Lung (tissue), 11 donors: ENCODE measurements at regions not wholly inside any gene's neighbourhood (a gene's known extent, or its start where the extent isn't known, plus 50 kb on each side); places are given as distances from the start of the nearest gene placed in this dataset.
A peak's percentile ranks its signal among the peaks of the same experiment; 100 is the strongest.

Experiments
- ATAC-seq: fragments of 200-7000 bp; cut with Tn5 transposase; one replicate; pipeline ENCODE4 v1.9.1; 2020; ENCODE audit warnings: moderate number of reproducible peaks; ENCODE audit not compliant: insufficient read depth, low FRiP score
- DNase-seq, 3 donors: peaks; one replicate each; pipeline ENCODE4 v3.0.0-alpha.2; 2013 to 2017
- H3K27ac ChIP-seq, 2 donors: one replicate each; pipeline ENCODE4 v1.5.1; 2013; ENCODE audit warnings: mild to moderate bottlenecking in 2 of 2, moderate library complexity in 2 of 2, control low read depth in 1 of 2, inconsistent platforms in 1 of 2, low read depth in 1 of 2, low read length in 1 of 2
- H3K27me3 ChIP-seq, 3 donors: one replicate each; pipeline ENCODE4 v1.5.1; 2013; ENCODE audit warnings: low read length in 2 of 3; ENCODE audit not compliant: control insufficient read depth in 3 of 3, insufficient read depth in 3 of 3
- H3K36me3 ChIP-seq, 4 donors: one replicate each; pipeline ENCODE4 v1.5.1; 2013; ENCODE audit warnings: low read length in 4 of 4, mild to moderate bottlenecking in 1 of 4, moderate library complexity in 1 of 4; ENCODE audit not compliant: control insufficient read depth in 4 of 4, insufficient read depth in 4 of 4
- H3K4me1 ChIP-seq, 5 donors: one replicate each; pipeline ENCODE4 v1.5.1; 2013; ENCODE audit warnings: low read length in 5 of 5, mild to moderate bottlenecking in 2 of 5, moderate library complexity in 1 of 5; ENCODE audit not compliant: control insufficient read depth in 5 of 5, insufficient read depth in 5 of 5
- H3K4me3 ChIP-seq: one replicate; pipeline ENCODE4 v1.5.1; 2013; ENCODE audit warnings: mild to moderate bottlenecking, control low read depth, moderate library complexity
- H3K9ac ChIP-seq, 2 donors: one replicate each; pipeline ENCODE4 v1.5.1; 2013; ENCODE audit warnings: low read length in 2 of 2, control low read depth in 1 of 2; ENCODE audit not compliant: insufficient read depth in 1 of 2
- H3K9me3 ChIP-seq, 4 donors: one replicate each; pipeline ENCODE4 v1.5.1; 2013; ENCODE audit warnings: low read length in 3 of 4, mild to moderate bottlenecking in 1 of 4, moderate library complexity in 1 of 4; ENCODE audit not compliant: control insufficient read depth in 4 of 4, insufficient read depth in 3 of 4
- WGBS, 2 donors: extraction: QIAGEN DNeasy Blood & Tissue Kit; methylation state at CpG; one replicate each; pipeline ENCODE4 v1.1.7; 2013; 5-methylcytosine and 5-hydroxymethylcytosine counted together
- TF ChIP-seq, protein P1 (sequence below): IDR thresholded peaks from 2 replicates; pipeline ENCODE4 v1.5.1; 2012; ENCODE audit warnings: mild to moderate bottlenecking; ENCODE audit errors: control extremely low read depth, extremely low read depth
- donor health status: control.
- donor health status: control.
- donor health status: Bipolar disorder and iron deficiency.
- donor health status: healthy.
- donor health status: DM: yes; HTN: yes; CAD: no.

GRCh38 chr2:67312871-67313270 lies 84.3 kb upstream of the ETAA1 start:
- Histone ChIP-seq H3K36me3 (no peaks in the 10 kb centered on the region), H3K9ac (no peak overlapping the region), H3K27ac (no peak overlapping the region), H3K4me1 (peaks cover 0 to 47% (median 13%) of the 10 kb centered on the region in 5 donors), H3K9me3 (no peaks in the 10 kb centered on the region), H3K27me3 (no peaks in the 10 kb centered on the region), H3K4me3 (no peak overlapping the region)
- WGBS, 2 donors: 55 to 89% methylated on average over 1 of the region's 1 CpG
- TF ChIP-seq, protein P1, sequence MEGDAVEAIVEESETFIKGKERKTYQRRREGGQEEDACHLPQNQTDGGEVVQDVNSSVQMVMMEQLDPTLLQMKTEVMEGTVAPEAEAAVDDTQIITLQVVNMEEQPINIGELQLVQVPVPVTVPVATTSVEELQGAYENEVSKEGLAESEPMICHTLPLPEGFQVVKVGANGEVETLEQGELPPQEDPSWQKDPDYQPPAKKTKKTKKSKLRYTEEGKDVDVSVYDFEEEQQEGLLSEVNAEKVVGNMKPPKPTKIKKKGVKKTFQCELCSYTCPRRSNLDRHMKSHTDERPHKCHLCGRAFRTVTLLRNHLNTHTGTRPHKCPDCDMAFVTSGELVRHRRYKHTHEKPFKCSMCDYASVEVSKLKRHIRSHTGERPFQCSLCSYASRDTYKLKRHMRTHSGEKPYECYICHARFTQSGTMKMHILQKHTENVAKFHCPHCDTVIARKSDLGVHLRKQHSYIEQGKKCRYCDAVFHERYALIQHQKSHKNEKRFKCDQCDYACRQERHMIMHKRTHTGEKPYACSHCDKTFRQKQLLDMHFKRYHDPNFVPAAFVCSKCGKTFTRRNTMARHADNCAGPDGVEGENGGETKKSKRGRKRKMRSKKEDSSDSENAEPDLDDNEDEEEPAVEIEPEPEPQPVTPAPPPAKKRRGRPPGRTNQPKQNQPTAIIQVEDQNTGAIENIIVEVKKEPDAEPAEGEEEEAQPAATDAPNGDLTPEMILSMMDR: no peak
- no peak for ATAC-seq
- peak; percentile 32 to 61 (median 53) for DNase-seq

DNA sequence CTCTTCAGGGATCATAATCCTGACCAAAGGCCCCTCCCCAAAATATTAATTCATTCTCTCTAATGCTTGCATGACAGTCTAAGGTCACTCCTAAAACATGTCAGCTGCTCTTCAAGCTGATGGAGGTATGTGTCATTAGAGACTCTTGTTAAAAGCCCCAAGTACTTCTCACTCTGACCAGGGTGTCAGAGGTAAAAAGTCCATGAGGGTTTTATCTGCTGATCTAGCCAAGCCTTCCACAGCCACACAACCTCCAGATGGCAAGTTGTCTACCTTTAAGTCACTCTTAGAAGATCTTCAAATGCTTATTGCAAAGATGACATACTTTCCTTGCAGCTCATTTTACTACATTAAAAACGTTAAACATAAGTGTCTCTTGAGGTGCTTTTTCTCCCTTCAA lies 83.6 kb upstream of the ETAA1 start:
- WGBS, 2 donors: 49 to 77% methylated on average over 1 of the region's 1 CpG
- TF ChIP-seq, protein P1: no peak
- Histone ChIP-seq H3K27me3 (no peaks in the 10 kb centered on the region), H3K27ac (no peak overlapping the region), H3K36me3 (no peaks in the 10 kb centered on the region), H3K9ac (no peak overlapping the region), H3K4me3 (no peak overlapping the region), H3K4me1 (peaks cover 0 to 51% (median 13%) of the 10 kb centered on the region in 5 donors), H3K9me3 (no peaks in the 10 kb centered on the region)
- DNase-seq: no peak
- no peak for ATAC-seq

DNA sequence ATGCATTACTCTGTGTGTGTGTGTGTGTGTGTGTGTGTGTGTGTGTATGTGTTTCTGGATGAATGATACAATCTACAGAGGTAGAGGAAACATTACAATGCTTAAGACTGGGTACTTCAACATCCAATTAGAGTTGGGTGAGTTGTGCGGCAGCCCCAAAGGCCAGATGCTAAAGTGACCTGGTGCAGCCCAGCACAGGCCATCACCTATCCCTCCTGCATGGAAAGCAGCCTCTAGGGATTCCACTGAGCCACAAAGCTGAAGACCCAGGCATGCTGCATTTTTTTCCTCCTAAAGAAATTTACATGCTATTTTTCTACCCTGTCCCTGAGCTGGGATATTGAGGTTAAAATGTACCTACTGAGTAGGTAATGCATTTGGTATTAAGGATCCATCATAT lies 79.1 kb upstream of the ETAA1 start:
- TF ChIP-seq, protein P1: no peak
- Histone ChIP-seq H3K9ac (no peak overlapping the region), H3K27me3 (no peaks in the 10 kb centered on the region), H3K27ac (no peak overlapping the region), H3K36me3 (no peaks in the 10 kb centered on the region), H3K4me1 (peaks cover 0 to 45% (median 10%) of the 10 kb centered on the region in 5 donors), H3K9me3 (no peaks in the 10 kb centered on the region), H3K4me3 (no peak overlapping the region)
- ATAC-seq: no peak
- no peak for DNase-seq
- 92 to 100% methylated on average over 1 of the region's 1 CpG for WGBS, 2 donors

GRCh38 chr2:67318563-67318962 lies 78.6 kb upstream of the ETAA1 start:
- Histone ChIP-seq H3K9me3 (no peaks in the 10 kb centered on the region), H3K27me3 (no peaks in the 10 kb centered on the region), H3K9ac (no peak overlapping the region), H3K4me1 (peaks cover 0 to 45% (median 8%) of the 10 kb centered on the region in 5 donors), H3K4me3 (no peak overlapping the region), H3K27ac (no peak overlapping the region), H3K36me3 (no peaks in the 10 kb centered on the region)
- ATAC-seq: no peak
- TF ChIP-seq, protein P1: no peak
- no peak for DNase-seq
- WGBS, 2 donors: 80 to 88% methylated on average over 3 of the region's 3 CpGs
